ENCODE measurements at regions not wholly inside any gene's neighbourhood (a gene's known extent, or its start where the extent isn't known, plus 50 kb on each side); places are given as distances from the start of the nearest gene placed in this dataset.

- intact Hi-C loops (cut with micrococcal nuclease; ENCODE audit: unreplicated experiment), result no loop called here
- Histone ChIP-seq H4K20me1 (ENCODE audit: insufficient read depth) (no peaks in the 10 kb centered on the region), H3K4me2 (no peak overlapping the region), H3K9me3 (ENCODE audit: insufficient read depth, low read depth) (no peaks in the 10 kb centered on the region), H3K4me3 (no peak overlapping the region), H3K4me1 (replicated peaks; ENCODE audit: insufficient read depth) (no peaks in the 10 kb centered on the region), H3F3A (ENCODE audit: insufficient read depth, low read depth) (no peaks in the 10 kb centered on the region), H3K27ac (no peak overlapping the region), H2AFZ (no peak overlapping the region), H3K9me2 (ENCODE audit: insufficient read depth) (no peaks in the 10 kb centered on the region), H3K36me3 (ENCODE audit: low read depth) (no peaks in the 10 kb centered on the region), H3K79me2 (ENCODE audit: low read depth) (no peaks in the 10 kb centered on the region), H3K27me3 (ENCODE audit: insufficient read depth, low read depth) (no peaks in the 10 kb centered on the region)
- no TSS peak for BruUV-seq (replicated peaks)
- TF ChIP-seq EZH2 (IDR thresholded peaks at IDR 0.05; ENCODE audit: low read depth) (no peak), CTCF (conservative IDR thresholded peaks at IDR 0.05) (no peak)
- POLR2A ChIA-PET (ENCODE audit: unreplicated experiment), result no interaction called here
- no peak for DNase-seq
- CTCF ChIA-PET, result no interaction called here
These were observed 912.0 kb downstream of the GALC start for GRCh38 chr14:87081004-87081403.

- Histone ChIP-seq H3K27me3 (ENCODE audit: insufficient read depth, low read depth) (no peaks in the 10 kb centered on the region), H3K4me2 (no peak overlapping the region), H4K20me1 (ENCODE audit: insufficient read depth) (no peaks in the 10 kb centered on the region), H3K4me1 (replicated peaks; ENCODE audit: insufficient read depth) (no peaks in the 10 kb centered on the region), H3K27ac (no peak overlapping the region), H3K9me2 (ENCODE audit: insufficient read depth) (no peaks in the 10 kb centered on the region), H3K9me3 (ENCODE audit: insufficient read depth, low read depth) (no peaks in the 10 kb centered on the region), H3K36me3 (ENCODE audit: low read depth) (no peaks in the 10 kb centered on the region), H3F3A (ENCODE audit: insufficient read depth, low read depth) (no peaks in the 10 kb centered on the region), H3K79me2 (ENCODE audit: low read depth) (no peaks in the 10 kb centered on the region), H2AFZ (no peak overlapping the region), H3K4me3 (no peak overlapping the region)
- TF ChIP-seq CTCF (conservative IDR thresholded peaks at IDR 0.05) (no peak), EZH2 (IDR thresholded peaks at IDR 0.05; ENCODE audit: low read depth) (no peak)
- DNase-seq, result no peak
- BruUV-seq (replicated peaks), result no TSS peak
- ChIA-PET CTCF (no interaction called here), POLR2A (ENCODE audit: unreplicated experiment) (no interaction called here)
- intact Hi-C loops (cut with micrococcal nuclease; ENCODE audit: unreplicated experiment), result no loop called here
These were observed 912.8 kb downstream of the GALC start for GRCh38 chr14:87080146-87080545.

DNA sequence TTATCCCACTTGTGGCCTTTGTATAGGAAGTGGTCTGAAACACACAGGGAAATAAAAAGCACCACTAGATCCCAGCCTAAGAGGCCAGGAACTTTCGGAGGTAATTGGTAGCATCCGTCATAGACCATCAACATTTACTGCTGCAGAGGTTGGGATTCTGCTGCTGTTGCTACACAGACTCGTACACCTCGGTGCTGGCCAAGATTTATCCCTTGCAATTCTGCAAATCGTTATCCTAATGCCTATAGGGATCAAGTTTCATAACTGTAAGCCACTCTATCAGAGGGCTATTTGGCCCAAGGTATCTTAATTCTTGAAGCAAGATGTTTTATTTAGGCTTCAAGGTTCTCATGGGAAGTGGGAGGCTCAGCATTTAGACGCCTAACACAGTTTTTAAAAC, 913.6 kb downstream of the GALC start:
- no peaks in the 10 kb centered on the region for H3K9me2 ChIP-seq (ENCODE audit: insufficient read depth)
- H4K20me1 ChIP-seq (ENCODE audit: insufficient read depth), result no peaks in the 10 kb centered on the region
- no peaks in the 10 kb centered on the region for H3K79me2 ChIP-seq (ENCODE audit: low read depth)
- H3K27ac ChIP-seq, result no peak overlapping the region
- H3K4me2 ChIP-seq, result no peak overlapping the region
- CTCF ChIA-PET, result no interaction called here
- no TSS peak for BruUV-seq (replicated peaks)
- no peak for TF ChIP-seq EZH2 (IDR thresholded peaks at IDR 0.05; ENCODE audit: low read depth)
- TF ChIP-seq CTCF (conservative IDR thresholded peaks at IDR 0.05), result no peak
- DNase-seq, result no peak
- H3F3A ChIP-seq (ENCODE audit: insufficient read depth, low read depth), result no peaks in the 10 kb centered on the region
- no peaks in the 10 kb centered on the region for H3K4me1 ChIP-seq (replicated peaks; ENCODE audit: insufficient read depth)
- intact Hi-C loops (cut with micrococcal nuclease; ENCODE audit: unreplicated experiment), result no loop called here
- no peaks in the 10 kb centered on the region for H3K9me3 ChIP-seq (ENCODE audit: insufficient read depth, low read depth)
- POLR2A ChIA-PET (ENCODE audit: unreplicated experiment), result no interaction called here
- H3K27me3 ChIP-seq (ENCODE audit: insufficient read depth, low read depth), result no peaks in the 10 kb centered on the region
- no peak overlapping the region for H3K4me3 ChIP-seq
- no peaks in the 10 kb centered on the region for H3K36me3 ChIP-seq (ENCODE audit: low read depth)
- H2AFZ ChIP-seq, result no peak overlapping the region

Measured in PC-9 (cell line).